HG03378 (cell line): ENCODE measurements at regions not wholly inside any gene's neighbourhood (a gene's known extent, or its start where the extent isn't known, plus 50 kb on each side); places are given as distances from the start of the nearest gene placed in this dataset.

Experiments used
- ATAC-seq: cut with Tn5 transposase; IDR thresholded peaks from one replicate; pipeline ENCODE4 v1.9.1; 2021; ENCODE audit warnings: mild to moderate bottlenecking, moderate library complexity; ENCODE audit not compliant: unreplicated experiment

DNA sequence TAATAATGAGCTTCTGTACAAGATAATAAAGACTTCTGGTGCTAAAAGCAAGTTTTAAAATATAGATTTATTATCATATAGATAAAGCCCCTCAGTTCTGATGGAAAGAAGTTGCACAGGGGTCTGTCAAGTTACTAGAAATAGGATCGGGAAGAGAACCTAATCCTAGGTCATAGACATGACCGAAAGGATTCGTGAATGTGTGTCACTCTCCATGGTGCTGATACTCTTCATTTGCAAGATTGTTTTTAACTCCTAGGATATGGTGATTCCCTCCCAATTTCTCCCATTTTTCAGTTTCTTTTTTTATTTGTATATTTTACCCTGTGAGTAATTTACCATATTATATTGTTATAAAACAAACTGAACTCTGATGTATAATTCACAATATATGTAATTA is 58.9 kb upstream of the CTNNA2 start:
- no peak for ATAC-seq

- ATAC-seq, result no peak
Measured at GRCh38 chr2:79452651-79453050, 60.2 kb upstream of the CTNNA2 start.

- ATAC-seq, result no peak
Measured at GRCh38 chr2:79447463-79447862, 65.4 kb upstream of the CTNNA2 start.

- ATAC-seq, result no peak
Measured at GRCh38 chr2:79446313-79446712, 66.5 kb upstream of the CTNNA2 start.

DNA sequence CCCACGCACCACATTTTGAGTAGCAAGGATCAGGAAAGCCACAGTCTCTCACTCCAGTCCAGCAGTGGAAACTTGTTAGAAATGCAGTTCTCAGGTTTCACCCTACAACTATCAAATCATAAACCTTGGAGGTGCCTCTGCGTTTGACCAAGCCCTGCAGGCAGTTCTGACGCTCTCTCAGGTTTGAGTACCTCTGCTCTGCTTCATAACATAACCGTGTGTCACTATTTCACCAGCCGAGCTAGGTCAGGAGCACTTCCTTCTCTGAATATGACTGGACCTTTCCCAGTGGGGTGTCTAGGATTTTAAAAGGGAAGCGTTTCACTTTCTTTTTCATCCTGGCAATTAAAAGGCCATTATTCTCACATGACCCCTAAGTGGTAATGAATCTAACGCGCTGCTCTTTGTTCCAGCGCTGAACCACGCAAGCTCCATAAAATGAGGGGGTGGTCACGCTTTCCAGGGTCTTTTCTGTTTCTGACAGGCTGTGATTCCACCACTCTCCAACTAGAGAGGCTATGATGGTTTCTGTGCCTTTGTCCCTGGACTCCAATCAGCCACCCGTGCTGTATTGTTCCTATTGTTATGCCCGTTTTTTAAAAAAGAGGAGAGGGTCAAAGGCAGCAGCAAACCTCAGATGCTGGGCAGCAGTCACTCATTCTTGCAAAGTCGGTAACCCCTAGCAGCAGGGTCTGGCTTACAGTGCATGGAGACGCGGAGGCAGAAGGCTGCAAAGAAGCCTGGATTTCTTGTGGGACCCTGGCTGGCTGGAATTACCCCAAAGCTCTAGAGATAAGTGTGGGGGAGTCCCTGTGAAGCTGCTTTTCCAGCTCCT is 75.2 kb upstream of the CTNNA2 start:
- no peak for ATAC-seq

DNA sequence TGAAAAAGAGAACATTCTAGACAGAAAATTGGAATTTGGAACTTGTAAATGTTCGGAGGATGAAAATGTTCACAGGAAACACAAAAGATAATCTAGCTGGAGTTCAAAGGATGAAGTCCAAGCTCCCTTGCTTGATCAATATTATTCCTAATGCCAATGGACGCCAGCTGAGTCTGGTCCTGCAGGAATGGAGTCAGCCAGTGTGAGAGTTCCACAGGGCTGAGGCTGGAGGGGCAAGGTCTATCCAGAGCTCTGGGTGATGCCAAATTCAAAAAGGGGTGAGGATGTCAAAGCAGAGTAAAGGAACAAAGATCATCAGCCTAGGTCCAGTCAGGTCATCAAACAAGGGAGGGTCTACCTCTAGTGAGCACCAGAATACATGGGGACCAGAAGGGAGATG is 78.5 kb upstream of the CTNNA2 start:
- no peak for ATAC-seq

GRCh38 chr2:79432731-79433146 is 80.1 kb upstream of the CTNNA2 start:
- ATAC-seq, result no peak

GRCh38 chr2:79428745-79429144 is 84.1 kb upstream of the CTNNA2 start:
- no peak for ATAC-seq

DNA sequence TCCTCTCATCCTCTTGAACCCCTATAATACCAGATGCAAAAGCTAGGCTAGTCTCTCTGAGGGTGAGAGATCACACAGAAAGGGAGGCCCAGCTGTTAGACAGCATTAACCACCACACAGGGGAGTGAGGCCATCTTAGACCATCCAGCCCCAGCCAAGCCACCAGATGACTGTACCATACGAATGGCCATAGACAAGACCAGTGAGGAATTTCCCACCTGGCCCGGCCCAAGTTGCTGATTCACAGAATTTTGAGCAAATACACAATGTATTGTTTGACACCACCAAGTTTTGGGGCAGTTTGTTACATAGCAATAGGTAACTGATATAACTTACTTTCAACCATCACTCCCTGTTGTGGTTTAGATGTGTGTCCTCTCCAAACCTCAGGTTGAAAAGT is 98.2 kb upstream of the CTNNA2 start:
- ATAC-seq, result no peak

DNA sequence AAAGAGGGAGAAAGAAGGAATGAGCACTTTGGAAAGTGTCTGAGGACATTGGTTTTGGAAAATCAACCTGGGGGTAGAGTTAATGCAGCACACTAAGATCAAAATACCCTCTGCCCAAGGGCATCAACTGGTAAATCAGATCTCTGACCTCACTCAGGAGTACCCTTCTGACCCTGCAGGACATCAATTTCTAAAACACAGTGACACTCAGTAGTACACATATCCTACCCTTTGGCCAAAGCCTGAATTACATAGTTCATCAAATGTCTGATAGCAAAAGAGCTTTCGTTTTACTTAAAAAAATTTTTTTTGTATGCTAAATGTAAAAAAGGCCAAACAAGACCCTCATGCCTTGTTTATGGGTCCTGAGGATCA is 118.4 kb upstream of the CTNNA2 start:
- ATAC-seq, result no peak

DNA sequence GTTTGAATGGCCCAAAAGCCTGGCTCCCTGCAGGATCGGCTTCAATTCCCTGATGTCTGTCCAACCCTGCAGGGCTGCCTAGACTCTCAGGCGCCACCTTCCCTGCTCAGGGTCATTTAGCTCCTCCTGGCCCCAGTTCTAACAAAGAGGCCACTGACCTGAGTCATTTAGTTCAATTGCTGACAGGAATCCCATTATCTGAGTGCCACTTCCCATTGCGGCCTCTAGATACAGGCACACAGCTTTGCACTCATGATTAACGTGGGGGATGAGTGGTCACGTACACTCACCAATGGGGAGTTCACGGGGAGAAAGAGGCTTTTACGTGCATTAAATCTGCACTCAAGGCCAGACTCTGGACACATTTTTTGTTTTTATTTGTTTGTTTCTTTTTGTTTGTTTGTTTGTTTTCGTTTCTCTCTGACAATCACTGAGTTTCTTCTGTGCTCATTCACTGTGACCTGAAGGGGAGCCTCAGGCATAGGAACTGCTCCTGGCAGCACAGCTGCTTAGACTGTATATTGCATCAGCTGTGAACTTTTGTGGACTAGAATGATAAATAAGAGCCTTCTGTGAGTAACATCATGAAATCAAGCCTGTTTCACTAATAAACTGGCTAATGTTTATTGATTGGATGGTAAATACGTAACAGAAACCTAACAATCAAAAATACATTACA is 118.9 kb upstream of the CTNNA2 start:
- no peak for ATAC-seq

- no peak for ATAC-seq
Measured at GRCh38 chr2:79393107-79393685, 119.7 kb upstream of the CTNNA2 start.

- ATAC-seq, result no peak
Measured at GRCh38 chr2:79389481-79389880, 123.4 kb upstream of the CTNNA2 start.

- no peak for ATAC-seq
Measured at GRCh38 chr2:79388024-79388423, 124.8 kb upstream of the CTNNA2 start.

DNA sequence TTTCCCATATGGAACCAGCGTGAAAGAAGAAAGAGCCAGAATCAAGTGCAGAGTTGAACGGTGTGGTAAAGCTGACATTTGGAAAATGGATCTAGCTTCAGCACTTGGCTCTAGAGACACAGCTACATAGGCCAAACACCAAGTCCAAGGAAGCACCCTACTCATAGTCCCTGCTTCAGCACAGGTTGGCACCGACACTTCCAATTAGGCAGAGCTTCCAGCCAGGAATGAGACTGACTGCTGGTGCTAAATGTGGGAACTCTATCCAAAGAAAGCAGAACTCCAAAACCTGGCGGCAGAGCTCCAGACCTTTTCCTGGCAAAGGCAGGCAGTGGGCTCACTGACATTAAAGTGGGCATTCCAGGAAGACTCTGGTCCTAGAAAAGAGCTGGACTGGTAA is 125.4 kb upstream of the CTNNA2 start:
- no peak for ATAC-seq

DNA sequence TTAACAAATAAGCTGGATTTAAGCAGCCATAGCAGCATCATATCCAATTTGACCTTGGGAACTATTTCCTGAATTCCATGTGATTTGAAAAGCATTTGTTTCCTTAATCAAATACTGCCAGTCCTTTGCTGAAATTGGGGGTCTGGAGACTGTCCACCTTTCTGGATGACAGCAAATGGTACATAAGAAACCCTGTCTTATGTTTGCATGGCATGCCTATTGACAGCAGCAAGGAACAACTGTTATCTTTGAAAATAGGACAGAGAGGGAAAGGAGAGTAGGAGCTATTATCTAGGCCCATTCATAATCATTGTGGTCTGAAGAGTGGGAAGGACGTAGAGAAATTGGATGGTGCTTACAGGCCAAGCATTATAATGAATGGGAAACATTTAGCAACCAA is 129.2 kb upstream of the CTNNA2 start:
- no peak for ATAC-seq

GRCh38 chr2:79375817-79376216 is 137.0 kb upstream of the CTNNA2 start:
- no peak for ATAC-seq

GRCh38 chr2:79373358-79374130 is 139.3 kb upstream of the CTNNA2 start:
- ATAC-seq, result no peak

- ATAC-seq, result no peak
Measured at GRCh38 chr2:79370976-79371538, 141.8 kb upstream of the CTNNA2 start.

DNA sequence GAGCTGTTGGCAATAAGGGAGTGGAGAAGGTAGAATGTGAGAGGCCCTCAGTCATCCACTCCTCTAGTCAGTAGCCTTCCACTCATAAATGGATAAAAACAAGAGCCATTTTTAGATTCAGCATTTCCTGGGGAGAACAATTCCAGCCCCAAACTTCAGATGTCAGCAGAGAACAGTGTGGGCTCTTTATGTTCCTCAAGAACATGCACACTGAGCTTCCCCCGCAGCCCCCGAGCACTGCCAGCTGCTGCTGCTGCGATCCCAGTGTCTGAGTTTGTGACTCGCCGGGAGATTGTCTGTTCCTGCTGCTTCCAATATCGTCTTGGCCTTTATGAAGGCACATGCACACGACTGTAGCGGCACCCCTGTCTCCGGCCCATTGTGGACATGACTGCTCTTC is 143.7 kb upstream of the CTNNA2 start:
- no peak for ATAC-seq

DNA sequence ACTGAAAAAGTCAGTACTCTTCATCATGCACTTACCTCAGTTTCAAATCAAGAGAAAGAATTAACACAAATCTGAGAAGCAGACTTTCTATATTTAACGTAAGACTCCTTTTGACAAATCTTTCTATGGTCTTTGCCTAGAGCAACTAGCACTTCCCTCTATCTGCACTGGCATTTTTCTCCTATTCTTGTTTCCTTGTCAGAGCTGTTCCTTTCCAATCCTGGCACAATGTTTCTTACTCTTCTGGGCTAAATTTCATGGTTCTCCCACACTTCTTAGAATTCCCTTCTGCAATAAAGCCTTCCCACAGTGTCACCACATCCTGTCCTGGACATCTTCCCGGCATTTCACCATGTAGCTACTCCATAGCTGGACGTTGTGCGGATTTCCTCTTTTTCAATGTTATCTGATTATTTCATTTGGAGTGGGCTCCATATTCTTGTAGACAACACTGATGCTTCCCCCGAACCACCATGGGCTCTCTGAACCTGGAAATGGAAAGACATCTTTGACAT is 144.7 kb upstream of the CTNNA2 start:
- ATAC-seq, result no peak
